GM12864 (cell line): ENCODE measurements at regions not wholly inside any gene's neighbourhood (a gene's known extent, or its start where the extent isn't known, plus 50 kb on each side); places are given as distances from the start of the nearest gene placed in this dataset.

ENCODE experiments used
- DNase-seq: peaks from one replicate; pipeline ENCODE4 v3.0.0-alpha.2; 2011; ENCODE audit warnings: low read depth
- H3K4me3 ChIP-seq: 2 replicates; pipeline ENCODE4 v1.5.1; 2011; ENCODE audit warnings: mild to moderate bottlenecking, low read depth, low read length, control low read depth
- CTCF ChIP-seq: IDR thresholded peaks from 2 replicates; pipeline ENCODE4 v1.5.1; 2011; ENCODE audit warnings: low read depth, mild to moderate bottlenecking, moderate library complexity, low read length, control low read depth, inconsistent platforms; ENCODE audit errors: missing control alignments

GRCh38 chr2:172340394-172340793 is 87.0 kb upstream of the ITGA6 start:
- TF ChIP-seq CTCF: no peak
- H3K4me3 ChIP-seq: no peak overlapping the region
- DNase-seq: no peak

GRCh38 chr2:172342078-172342477 is 85.3 kb upstream of the ITGA6 start:
- no peak for TF ChIP-seq CTCF
- H3K4me3 ChIP-seq: no peak overlapping the region
- no peak for DNase-seq

- H3K4me3 ChIP-seq: no peak overlapping the region
- TF ChIP-seq CTCF: no peak
- no peak for DNase-seq
Observed at GRCh38 chr2:172342611-172343010, 84.8 kb upstream of the ITGA6 start.

- H3K4me3 ChIP-seq: no peak overlapping the region
- TF ChIP-seq CTCF: no peak
- DNase-seq: no peak
Observed at GRCh38 chr2:172344159-172344558, 83.2 kb upstream of the ITGA6 start.

GRCh38 chr2:172345956-172346555 is 81.3 kb upstream of the ITGA6 start:
- no peak for TF ChIP-seq CTCF
- DNase-seq: no peak
- no peak overlapping the region for H3K4me3 ChIP-seq

- no peak overlapping the region for H3K4me3 ChIP-seq
- DNase-seq: no peak
- TF ChIP-seq CTCF: no peak
Observed at GRCh38 chr2:172348555-172349288, 78.7 kb upstream of the ITGA6 start.
